ENCODE measurements at regions not wholly inside any gene's neighbourhood (a gene's known extent, or its start where the extent isn't known, plus 50 kb on each side); places are given as distances from the start of the nearest gene placed in this dataset.

DNA sequence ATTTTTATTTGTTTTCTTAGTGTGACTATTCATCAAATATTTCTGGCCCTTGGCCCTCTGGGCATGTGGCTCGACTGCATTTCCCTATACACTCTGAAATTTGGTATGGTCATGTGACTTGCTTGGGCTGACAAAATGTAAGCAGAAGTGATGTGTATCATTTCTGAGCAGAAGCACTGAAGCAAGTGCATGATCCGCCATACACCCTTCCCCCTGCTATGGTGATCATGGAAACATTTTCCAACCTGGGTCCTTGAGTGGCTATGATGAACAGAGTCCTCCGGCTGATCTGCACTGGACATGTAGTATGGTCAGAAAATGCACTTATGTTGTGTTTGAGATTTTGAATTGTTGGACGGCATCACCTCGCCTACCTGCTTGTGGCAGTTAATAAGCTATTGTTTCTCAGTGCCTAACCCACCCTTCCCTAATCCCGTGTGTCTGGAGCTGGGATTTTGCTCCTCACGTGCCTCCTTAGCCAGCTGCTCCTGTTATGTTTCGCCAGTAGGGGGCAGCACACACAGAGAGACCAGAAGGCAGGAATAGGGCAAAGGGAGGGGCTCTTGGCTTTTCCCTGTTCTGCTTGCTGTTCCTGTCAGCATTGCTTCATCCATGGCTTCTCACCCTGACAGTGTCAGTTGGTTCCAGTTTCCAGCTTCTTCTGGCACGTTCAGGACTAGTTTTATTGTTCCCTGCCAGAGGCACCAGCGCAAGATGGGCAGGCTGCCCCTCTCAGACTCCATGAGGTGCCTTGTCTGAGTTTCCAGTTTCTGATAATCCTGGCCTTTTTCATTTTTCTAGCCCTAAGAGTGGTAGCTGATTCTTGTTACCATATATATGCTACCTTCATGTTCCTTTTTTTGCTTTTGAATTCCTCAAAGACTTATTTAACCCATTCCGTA lies 207.4 kb downstream of the ARL6IP6 start:
- no peak overlapping the region for H3K4me3 ChIP-seq (replicated peaks in 1 of 3; ENCODE audit: insufficient read depth in 1 of 3, low read depth in 2 of 3, low read length in 3 of 3)
- H3K9me3 ChIP-seq (ENCODE audit: low read length) = no peaks in the 10 kb centered on the region
- peak; percentile 64 for FAIRE-seq
- POLR2A ChIA-PET = no interaction called here
- in situ Hi-C loops (cut with HindIII; ENCODE audit: extremely low pct_ligation_motif_present, low pct_unique_long_range_greater_than_20kb) (no loop called here), intact Hi-C loops (cut with micrococcal nuclease; ENCODE audit: unreplicated experiment) (loop anchor here (1.0 to 2.0 kb wide), 3 partner anchors 361 to 594 kb away; partner anchors contain the start of gene RPRM)
- ATAC-seq = peak; percentile 99
- H3K9ac ChIP-seq (ENCODE audit: insufficient read depth, low read depth, low read length) = no peak overlapping the region
- BruUV-seq (replicated peaks) = no TSS peak
- WGBS (ENCODE audit: low lambda C conversion rate) = 15% methylated on average over 11 of the region's 11 CpGs
- no peak overlapping the region for H3K27ac ChIP-seq (ENCODE audit: extremely low read length, insufficient read depth, low read length)
- H3K4me2 ChIP-seq (ENCODE audit: low read depth, low read length) = no peak overlapping the region
- H3K36me3 ChIP-seq (replicated peaks in 1 of 2; ENCODE audit: control insufficient read depth in 1 of 2, insufficient read depth in 2 of 2, low read length in 2 of 2) = no peaks in the 10 kb centered on the region
- 0 out of 5 replicates have a peak, but pooled peaks cover 0 to 5% of the 10 kb centered on the region in 2 experiments for H3K27me3 ChIP-seq (ENCODE audit: control insufficient read depth in 1 of 2, insufficient read depth in 2 of 2, low read length in 2 of 2)
- no peaks in the 10 kb centered on the region; the same call in 1 of the 2 replicates for H4K20me1 ChIP-seq (ENCODE audit: insufficient read depth, low read length)
- peak; percentile 74 for DNase-seq (ENCODE audit: low spot score)
- no peaks in the 10 kb centered on the region for H3K4me1 ChIP-seq (ENCODE audit: insufficient read depth, low read length)
- no peak overlapping the region for H2AFZ ChIP-seq (ENCODE audit: low read length)
- no peaks in the 10 kb centered on the region for H3K79me2 ChIP-seq (ENCODE audit: insufficient read depth, low read length)
- CTCF ChIA-PET (ENCODE audit: low intra/inter-chr PET ratio, low total read pairs) = interaction anchor here (1.1 to 1.7 kb wide), 2 partner anchors 553 to 593 kb away, joined by 5 to 7 read pairs; partner anchors contain the start of gene RPRM
- no peak for TF ChIP-seq KAT2B (IDR thresholded peaks at IDR 0.05; ENCODE audit: borderline replicate concordance, low read depth, low read length)
- TF ChIP-seq ZEB1 (IDR thresholded peaks at IDR 0.05; ENCODE audit: insufficient replicate concordance, low read depth) = no peak
- TF ChIP-seq, protein P1, sequence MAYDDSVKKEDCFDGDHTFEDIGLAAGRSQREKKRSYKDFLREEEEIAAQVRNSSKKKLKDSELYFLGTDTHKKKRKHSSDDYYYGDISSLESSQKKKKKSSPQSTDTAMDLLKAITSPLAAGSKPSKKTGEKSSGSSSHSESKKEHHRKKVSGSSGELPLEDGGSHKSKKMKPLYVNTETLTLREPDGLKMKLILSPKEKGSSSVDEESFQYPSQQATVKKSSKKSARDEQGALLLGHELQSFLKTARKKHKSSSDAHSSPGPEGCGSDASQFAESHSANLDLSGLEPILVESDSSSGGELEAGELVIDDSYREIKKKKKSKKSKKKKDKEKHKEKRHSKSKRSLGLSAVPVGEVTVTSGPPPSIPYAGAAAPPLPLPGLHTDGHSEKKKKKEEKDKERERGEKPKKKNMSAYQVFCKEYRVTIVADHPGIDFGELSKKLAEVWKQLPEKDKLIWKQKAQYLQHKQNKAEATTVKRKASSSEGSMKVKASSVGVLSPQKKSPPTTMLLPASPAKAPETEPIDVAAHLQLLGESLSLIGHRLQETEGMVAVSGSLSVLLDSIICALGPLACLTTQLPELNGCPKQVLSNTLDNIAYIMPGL (CRISPR knock-in tag; IDR thresholded peaks at IDR 0.05; ENCODE audit: borderline replicate concordance in 1 of 2, low read depth in 1 of 2) = 0 out of 4 replicates have a peak, but pooled peaks have one; percentile 36
- peak; percentile 90 for TF ChIP-seq XRCC5 (optimal IDR thresholded peaks at IDR 0.05; ENCODE audit: low read length)
- TF ChIP-seq, protein P2, sequence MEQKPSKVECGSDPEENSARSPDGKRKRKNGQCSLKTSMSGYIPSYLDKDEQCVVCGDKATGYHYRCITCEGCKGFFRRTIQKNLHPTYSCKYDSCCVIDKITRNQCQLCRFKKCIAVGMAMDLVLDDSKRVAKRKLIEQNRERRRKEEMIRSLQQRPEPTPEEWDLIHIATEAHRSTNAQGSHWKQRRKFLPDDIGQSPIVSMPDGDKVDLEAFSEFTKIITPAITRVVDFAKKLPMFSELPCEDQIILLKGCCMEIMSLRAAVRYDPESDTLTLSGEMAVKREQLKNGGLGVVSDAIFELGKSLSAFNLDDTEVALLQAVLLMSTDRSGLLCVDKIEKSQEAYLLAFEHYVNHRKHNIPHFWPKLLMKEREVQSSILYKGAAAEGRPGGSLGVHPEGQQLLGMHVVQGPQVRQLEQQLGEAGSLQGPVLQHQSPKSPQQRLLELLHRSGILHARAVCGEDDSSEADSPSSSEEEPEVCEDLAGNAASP (CRISPR knock-in tag; IDR thresholded peaks at IDR 0.05; ENCODE audit: borderline replicate concordance) = 0 out of 2 replicates have a peak, but pooled peaks have one; percentile 24
- 0 out of 2 replicates have a peak, but pooled peaks have one; percentile 61 for TF ChIP-seq ZNF124 (CRISPR knock-in tag; IDR thresholded peaks at IDR 0.05)
- TF ChIP-seq, protein P3, sequence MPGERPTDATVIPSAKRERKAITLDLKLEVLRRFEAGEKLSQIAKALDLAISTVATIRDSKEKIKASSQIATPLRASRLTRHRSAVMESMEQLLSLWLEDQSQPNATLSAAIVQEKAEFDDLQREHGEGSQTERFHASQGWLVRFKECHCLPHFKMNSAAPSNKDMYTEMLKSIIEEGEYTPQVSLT (CRISPR knock-in tag; IDR thresholded peaks at IDR 0.05; ENCODE audit: borderline replicate concordance, low read depth) = no peak
- TF ChIP-seq GATAD1 (CRISPR knock-in tag; IDR thresholded peaks at IDR 0.05) = 0 out of 2 replicates have a peak, but pooled peaks have one; percentile 35
- TF ChIP-seq NFYB (CRISPR knock-in tag; IDR thresholded peaks at IDR 0.05) = no peak
- 0 out of 2 replicates have a peak, but pooled peaks have one; percentile 14 for TF ChIP-seq CEBPB (IDR thresholded peaks at IDR 0.05; ENCODE audit: borderline replicate concordance, low read depth, low read length)
- TF ChIP-seq ZMYM3 (CRISPR knock-in tag; IDR thresholded peaks at IDR 0.05) = 0 out of 2 replicates have a peak, but pooled peaks have one; percentile 21
- TF ChIP-seq, protein P4, sequence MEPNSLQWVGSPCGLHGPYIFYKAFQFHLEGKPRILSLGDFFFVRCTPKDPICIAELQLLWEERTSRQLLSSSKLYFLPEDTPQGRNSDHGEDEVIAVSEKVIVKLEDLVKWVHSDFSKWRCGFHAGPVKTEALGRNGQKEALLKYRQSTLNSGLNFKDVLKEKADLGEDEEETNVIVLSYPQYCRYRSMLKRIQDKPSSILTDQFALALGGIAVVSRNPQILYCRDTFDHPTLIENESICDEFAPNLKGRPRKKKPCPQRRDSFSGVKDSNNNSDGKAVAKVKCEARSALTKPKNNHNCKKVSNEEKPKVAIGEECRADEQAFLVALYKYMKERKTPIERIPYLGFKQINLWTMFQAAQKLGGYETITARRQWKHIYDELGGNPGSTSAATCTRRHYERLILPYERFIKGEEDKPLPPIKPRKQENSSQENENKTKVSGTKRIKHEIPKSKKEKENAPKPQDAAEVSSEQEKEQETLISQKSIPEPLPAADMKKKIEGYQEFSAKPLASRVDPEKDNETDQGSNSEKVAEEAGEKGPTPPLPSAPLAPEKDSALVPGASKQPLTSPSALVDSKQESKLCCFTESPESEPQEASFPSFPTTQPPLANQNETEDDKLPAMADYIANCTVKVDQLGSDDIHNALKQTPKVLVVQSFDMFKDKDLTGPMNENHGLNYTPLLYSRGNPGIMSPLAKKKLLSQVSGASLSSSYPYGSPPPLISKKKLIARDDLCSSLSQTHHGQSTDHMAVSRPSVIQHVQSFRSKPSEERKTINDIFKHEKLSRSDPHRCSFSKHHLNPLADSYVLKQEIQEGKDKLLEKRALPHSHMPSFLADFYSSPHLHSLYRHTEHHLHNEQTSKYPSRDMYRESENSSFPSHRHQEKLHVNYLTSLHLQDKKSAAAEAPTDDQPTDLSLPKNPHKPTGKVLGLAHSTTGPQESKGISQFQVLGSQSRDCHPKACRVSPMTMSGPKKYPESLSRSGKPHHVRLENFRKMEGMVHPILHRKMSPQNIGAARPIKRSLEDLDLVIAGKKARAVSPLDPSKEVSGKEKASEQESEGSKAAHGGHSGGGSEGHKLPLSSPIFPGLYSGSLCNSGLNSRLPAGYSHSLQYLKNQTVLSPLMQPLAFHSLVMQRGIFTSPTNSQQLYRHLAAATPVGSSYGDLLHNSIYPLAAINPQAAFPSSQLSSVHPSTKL (CRISPR knock-in tag; IDR thresholded peaks at IDR 0.05) = peak; percentile 50
- TF ChIP-seq, protein P5, sequence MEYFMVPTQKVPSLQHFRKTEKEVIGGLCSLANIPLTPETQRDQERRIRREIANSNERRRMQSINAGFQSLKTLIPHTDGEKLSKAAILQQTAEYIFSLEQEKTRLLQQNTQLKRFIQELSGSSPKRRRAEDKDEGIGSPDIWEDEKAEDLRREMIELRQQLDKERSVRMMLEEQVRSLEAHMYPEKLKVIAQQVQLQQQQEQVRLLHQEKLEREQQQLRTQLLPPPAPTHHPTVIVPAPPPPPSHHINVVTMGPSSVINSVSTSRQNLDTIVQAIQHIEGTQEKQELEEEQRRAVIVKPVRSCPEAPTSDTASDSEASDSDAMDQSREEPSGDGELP (IDR thresholded peaks at IDR 0.05; ENCODE audit: borderline replicate concordance, low read depth) = peak; percentile 70; the same call in 1 of the 2 replicates

Data from HepG2 (cell line).